SK-N-MC (cell line): ENCODE measurements at regions not wholly inside any gene's neighbourhood (a gene's known extent, or its start where the extent isn't known, plus 50 kb on each side); places are given as distances from the start of the nearest gene placed in this dataset.
"Not testable (repeated sequence)": the region's sequence is repeated elsewhere in the genome, so short reads cannot be mapped to it uniquely, and the experiment has no call there.

Experiments used
- DNase-seq: peaks from one replicate; pipeline ENCODE4 v3.0.0-alpha.2; 2011; ENCODE audit warnings: low read depth, low spot score
- H3K27ac ChIP-seq: fragments of 200-600 bp; sonication (generic); 2 replicates; pipeline ENCODE4 v1.5.1; 2016; ENCODE audit warnings: mixed run types
- H3K36me3 ChIP-seq: fragments of 200-600 bp; sonication (generic); 2 replicates; pipeline ENCODE4 v1.6.1; 2017; ENCODE audit warnings: antibody characterized with exemption, low read length, mixed read lengths; ENCODE audit not compliant: insufficient read depth
- H3K4me3 ChIP-seq: fragments of 200-600 bp; sonication (generic); 2 replicates; pipeline ENCODE4 v1.5.1; 2016
- H3K9ac ChIP-seq: fragments of 200-600 bp; sonication (generic); 2 replicates; pipeline ENCODE4 v1.8.0; 2017; ENCODE audit warnings: mixed run types, mixed read lengths; ENCODE audit not compliant: insufficient read length
- H3K9me3 ChIP-seq: fragments of 200-600 bp; sonication (generic); 2 replicates; pipeline ENCODE4 v1.6.1; 2017; ENCODE audit warnings: low read depth, mild to moderate bottlenecking, antibody characterized with exemption, low read length, moderate library complexity, mixed read lengths
- EZH2 ChIP-seq: fragments of 200-600 bp; sonication (generic); IDR thresholded peaks from one replicate; pipeline ENCODE4 v1.6.1; 2017; ENCODE audit warnings: antibody characterized with exemption
- FOXP2 ChIP-seq: optimal IDR thresholded peaks from 2 replicates; pipeline ENCODE3; 2011; ENCODE audit warnings: mild to moderate bottlenecking, moderate library complexity; ENCODE audit not compliant: insufficient read depth; ENCODE audit errors: extremely low read length, control extremely low read depth
- POLR2AphosphoS5 ChIP-seq: IDR thresholded peaks from 2 replicates; pipeline ENCODE4 v1.6.1; 2012; ENCODE audit warnings: mild to moderate bottlenecking, low read depth, low read length, borderline replicate concordance

- no peak overlapping the region for H3K27ac ChIP-seq
- no peak overlapping the region for H3K4me3 ChIP-seq
- no peaks in the 10 kb centered on the region for H3K36me3 ChIP-seq
- no peaks in the 10 kb centered on the region for H3K9me3 ChIP-seq
- no peak for DNase-seq
- TF ChIP-seq FOXP2 (no peak), POLR2AphosphoS5 (no peak), EZH2 (no peak)
- H3K9ac ChIP-seq, result no peak overlapping the region
Measured at GRCh38 chr1:168467452-168467851, 76.3 kb downstream of the XCL2 start.

- TF ChIP-seq POLR2AphosphoS5 (no peak), EZH2 (no peak), FOXP2 (no peak)
- no peak for DNase-seq
- no peaks in the 10 kb centered on the region for H3K9me3 ChIP-seq
- H3K27ac ChIP-seq, result no peak overlapping the region
- no peak overlapping the region for H3K4me3 ChIP-seq
- no peak overlapping the region for H3K9ac ChIP-seq
- no peaks in the 10 kb centered on the region for H3K36me3 ChIP-seq
Measured at GRCh38 chr1:168466714-168467131, 77.1 kb downstream of the XCL2 start.

GRCh38 chr1:168466092-168466713 lies 77.6 kb downstream of the XCL2 start:
- TF ChIP-seq EZH2 (no peak), FOXP2 (no peak), POLR2AphosphoS5 (peak; percentile 15; the same call in 1 of the 2 replicates)
- no peak for DNase-seq
- Histone ChIP-seq H3K9me3 (no peaks in the 10 kb centered on the region), H3K36me3 (no peaks in the 10 kb centered on the region), H3K9ac (no peak overlapping the region), H3K4me3 (no peak overlapping the region), H3K27ac (no peak overlapping the region)

- not testable (repeated sequence) for H3K9me3 ChIP-seq, H3K4me3 ChIP-seq, H3K36me3 ChIP-seq, H3K27ac ChIP-seq, DNase-seq, H3K9ac ChIP-seq
Measured at GRCh38 chr1:168461108-168461507, 82.7 kb downstream of the XCL2 start.

GRCh38 chr1:168457296-168457695 lies 86.5 kb downstream of the XCL2 start:
- not testable (repeated sequence) for DNase-seq, H3K9ac ChIP-seq, H3K36me3 ChIP-seq, H3K27ac ChIP-seq, H3K9me3 ChIP-seq
- 0 out of 2 replicates have a peak overlapping the region, but pooled peaks have one; percentile 30 for H3K4me3 ChIP-seq

GRCh38 chr1:168455764-168456163 lies 88.0 kb downstream of the XCL2 start:
- no peak for DNase-seq
- Histone ChIP-seq H3K36me3 (no peaks in the 10 kb centered on the region), H3K9ac (no peak overlapping the region), H3K27ac (no peak overlapping the region), H3K4me3 (no peak overlapping the region), H3K9me3 (no peaks in the 10 kb centered on the region)
- TF ChIP-seq EZH2, result no peak

- Histone ChIP-seq H3K9ac (no peak overlapping the region), H3K36me3 (no peaks in the 10 kb centered on the region), H3K9me3 (no peaks in the 10 kb centered on the region), H3K4me3 (no peak overlapping the region), H3K27ac (no peak overlapping the region)
- no peak for DNase-seq
- TF ChIP-seq EZH2, result no peak
- TF ChIP-seq POLR2AphosphoS5, result no peak
- no peak for TF ChIP-seq FOXP2
Measured at GRCh38 chr1:168454211-168454815, 89.5 kb downstream of the XCL2 start.

- Histone ChIP-seq H3K27ac (no peak overlapping the region), H3K9ac (no peak overlapping the region), H3K9me3 (no peaks in the 10 kb centered on the region), H3K36me3 (no peaks in the 10 kb centered on the region), H3K4me3 (no peak overlapping the region)
- TF ChIP-seq FOXP2 (no peak), EZH2 (no peak), POLR2AphosphoS5 (no peak)
- no peak for DNase-seq
Measured at GRCh38 chr1:168453056-168453455, 90.7 kb downstream of the XCL2 start.

- TF ChIP-seq EZH2 (no peak), POLR2AphosphoS5 (no peak), FOXP2 (no peak)
- DNase-seq, result no peak
Measured at GRCh38 chr1:168452329-168452728, 91.5 kb downstream of the XCL2 start.

More at GRCh38 chr1:168452329-168452728, 91.5 kb downstream of the XCL2 start:
- Histone ChIP-seq H3K9ac (no peak overlapping the region), H3K27ac (no peak overlapping the region), H3K4me3 (no peak overlapping the region), H3K9me3 (no peaks in the 10 kb centered on the region), H3K36me3 (no peaks in the 10 kb centered on the region)
